Aorta (tissue), 5 donors: ENCODE measurements at regions not wholly inside any gene's neighbourhood (a gene's known extent, or its start where the extent isn't known, plus 50 kb on each side); places are given as distances from the start of the nearest gene placed in this dataset.

Experiments
- ATAC-seq: fragments of 200-7000 bp; cut with Tn5 transposase; one replicate; pipeline ENCODE4 v1.9.1; 2022; ENCODE audit warnings: moderate library complexity; ENCODE audit not compliant: low FRiP score
- DNase-seq, 2 donors: peaks; one replicate each; pipeline ENCODE4 v3.0.0-alpha.2; 2020
- H3K27ac ChIP-seq, 2 donors: one replicate each; pipeline ENCODE4 v1.5.1; 2013; ENCODE audit warnings: low read length in 2 of 2, mild to moderate bottlenecking in 2 of 2, moderate library complexity in 2 of 2, control low read depth in 1 of 2, inconsistent platforms in 1 of 2, low read depth in 1 of 2
- H3K27me3 ChIP-seq, 2 donors: one replicate each; pipeline ENCODE4 v1.6.1; 2013; ENCODE audit warnings: control low read depth in 1 of 2, low read length in 1 of 2, mild to moderate bottlenecking in 1 of 2, moderate library complexity in 1 of 2; ENCODE audit not compliant: insufficient read depth in 2 of 2, control insufficient read depth in 1 of 2
- H3K36me3 ChIP-seq, 2 donors: one replicate each; pipeline ENCODE4 v1.6.1; 2013; ENCODE audit warnings: control low read depth in 1 of 2, low read length in 1 of 2, mild to moderate bottlenecking in 1 of 2; ENCODE audit not compliant: insufficient read depth in 2 of 2, control insufficient read depth in 1 of 2
- H3K4me1 ChIP-seq, 2 donors: one replicate each; pipeline ENCODE4 v1.6.1; 2013; ENCODE audit warnings: low read length in 2 of 2, control low read depth in 1 of 2, mild to moderate bottlenecking in 1 of 2, moderate library complexity in 1 of 2; ENCODE audit not compliant: insufficient read depth in 2 of 2, control insufficient read depth in 1 of 2
- H3K4me3 ChIP-seq, 2 donors: one replicate each; pipeline ENCODE4 v1.5.1; 2013; ENCODE audit warnings: low read length in 2 of 2, control low read depth in 1 of 2, mild to moderate bottlenecking in 1 of 2
- H3K9me3 ChIP-seq: one replicate; pipeline ENCODE4 v1.6.1; 2013; ENCODE audit warnings: mild to moderate bottlenecking, low read length; ENCODE audit not compliant: control insufficient read depth
- WGBS, 2 donors: extraction: QIAGEN DNeasy Blood & Tissue Kit; methylation state at CpG; one replicate each; pipeline ENCODE4 v1.1.7; 2013; 5-methylcytosine and 5-hydroxymethylcytosine counted together
- intact Hi-C, 2 donors: fragments of 100-400 bp; cut with DNase I; formaldehyde crosslinking; loops; one replicate each; pipeline versions ENCODE4 v1.14.2 to v1.15.0; 2022
- donor health status: healthy with polysubstance abuse.
- donor health status: Bipolar disorder and iron deficiency.
- donor health status: DM: no; HTN: no; CAD: no.
- donor health status: DM: no; HTN: no; CAD: no.
- donor health status: DM: yes; HTN: yes; CAD: no.

DNA sequence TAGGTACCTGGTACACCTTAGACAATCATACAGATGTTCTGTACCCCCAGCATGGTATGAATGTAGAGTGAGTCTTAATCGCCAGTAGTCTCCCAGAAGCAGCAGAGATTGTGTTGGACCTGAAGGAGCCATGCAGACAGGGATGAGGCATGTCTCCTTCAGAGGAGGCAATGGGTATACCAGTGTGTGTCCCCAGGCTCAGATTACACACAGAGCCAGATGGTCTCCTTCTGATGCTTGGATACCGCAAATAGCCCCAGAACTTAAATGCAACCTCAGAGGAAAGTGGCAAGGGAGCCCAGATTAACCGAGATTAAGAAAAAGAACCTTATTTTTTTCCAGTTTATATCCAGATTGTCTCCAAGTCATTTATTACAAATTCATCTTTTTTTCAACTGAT is 96.8 kb upstream of the C21orf91 start:
- H3K27me3 ChIP-seq, result no peaks in the 10 kb centered on the region
- ATAC-seq (no peak), DNase-seq (no peak)
- WGBS, 2 donors, result 67 to 71% methylated on average over 3 of the region's 3 CpGs
- no peak overlapping the region for H3K4me3 ChIP-seq
- peaks cover 3% of the 10 kb centered on the region for H3K9me3 ChIP-seq
- no peak overlapping the region for H3K27ac ChIP-seq
- H3K36me3 ChIP-seq, result no peaks in the 10 kb centered on the region
- no peaks in the 10 kb centered on the region for H3K4me1 ChIP-seq
- intact Hi-C loops, result no loop called here

- no peak overlapping the region for H3K4me3 ChIP-seq
- WGBS, 2 donors, result 61 to 66% methylated on average over 3 of the region's 3 CpGs
- ATAC-seq, result no peak
- H3K27me3 ChIP-seq, result no peaks in the 10 kb centered on the region
- no peaks in the 10 kb centered on the region for H3K36me3 ChIP-seq
- DNase-seq, result no peak
- H3K4me1 ChIP-seq, result no peaks in the 10 kb centered on the region
- H3K9me3 ChIP-seq, result no peaks in the 10 kb centered on the region
- intact Hi-C loops, result no loop called here
- no peak overlapping the region for H3K27ac ChIP-seq
Measured at GRCh38 chr21:17911628-17912027, 92.5 kb upstream of the C21orf91 start.

- Histone ChIP-seq H3K4me3 (no peak overlapping the region), H3K27ac (no peak overlapping the region), H3K9me3 (no peaks in the 10 kb centered on the region), H3K27me3 (no peaks in the 10 kb centered on the region), H3K36me3 (no peaks in the 10 kb centered on the region), H3K4me1 (no peaks in the 10 kb centered on the region)
- no peak for DNase-seq
- 65 to 74% methylated on average over 10 of the region's 10 CpGs for WGBS, 2 donors
- no peak for ATAC-seq
- intact Hi-C loops, result loop anchor here (5.0 to 10.0 kb wide), 2 partner anchors 89 to 227 kb away; partner anchors contain the start of gene C21orf91 (in 1 of the 2)
Measured at GRCh38 chr21:17903929-17904639, 84.9 kb upstream of the C21orf91 start.

- H3K4me1 ChIP-seq, result no peaks in the 10 kb centered on the region
- H3K4me3 ChIP-seq, result no peak overlapping the region
- H3K27me3 ChIP-seq, result no peaks in the 10 kb centered on the region
- 59 to 71% methylated on average over 4 of the region's 4 CpGs for WGBS, 2 donors
- H3K9me3 ChIP-seq, result no peaks in the 10 kb centered on the region
- intact Hi-C loops, result loop anchor here (5.0 to 10.0 kb wide), 2 partner anchors 88 to 226 kb away; partner anchors contain the start of gene C21orf91 (in 1 of the 2)
- no peak overlapping the region for H3K27ac ChIP-seq
- DNase-seq, result no peak
- ATAC-seq, result no peak
- H3K36me3 ChIP-seq, result no peaks in the 10 kb centered on the region
Measured at GRCh38 chr21:17903029-17903806, 84.1 kb upstream of the C21orf91 start.

- DNase-seq, result no peak
- ATAC-seq, result no peak
- Histone ChIP-seq H3K4me1 (no peaks in the 10 kb centered on the region), H3K36me3 (no peaks in the 10 kb centered on the region), H3K27ac (no peak overlapping the region), H3K27me3 (no peaks in the 10 kb centered on the region), H3K4me3 (no peak overlapping the region), H3K9me3 (no peaks in the 10 kb centered on the region)
- intact Hi-C loops, result loop anchor here (5.0 to 10.0 kb wide), 2 partner anchors 87 to 224 kb away; partner anchors contain the start of gene C21orf91 (in 1 of the 2)
- WGBS, 2 donors, result 55 to 57% methylated on average over 10 of the region's 10 CpGs
Measured at GRCh38 chr21:17901458-17902079, 82.4 kb upstream of the C21orf91 start.

GRCh38 chr21:17900990-17901385 is 81.8 kb upstream of the C21orf91 start:
- no peak overlapping the region for H3K4me3 ChIP-seq
- no peaks in the 10 kb centered on the region for H3K27me3 ChIP-seq
- DNase-seq (no peak), ATAC-seq (no peak)
- intact Hi-C loops, result loop anchor here (5.0 to 10.0 kb wide), 2 partner anchors 86 to 224 kb away; partner anchors contain the start of gene C21orf91 (in 1 of the 2)
- no peaks in the 10 kb centered on the region for H3K36me3 ChIP-seq
- 43 to 47% methylated on average over 5 of the region's 5 CpGs for WGBS, 2 donors
- no peaks in the 10 kb centered on the region for H3K9me3 ChIP-seq
- H3K4me1 ChIP-seq, result no peaks in the 10 kb centered on the region
- no peak overlapping the region for H3K27ac ChIP-seq

DNA sequence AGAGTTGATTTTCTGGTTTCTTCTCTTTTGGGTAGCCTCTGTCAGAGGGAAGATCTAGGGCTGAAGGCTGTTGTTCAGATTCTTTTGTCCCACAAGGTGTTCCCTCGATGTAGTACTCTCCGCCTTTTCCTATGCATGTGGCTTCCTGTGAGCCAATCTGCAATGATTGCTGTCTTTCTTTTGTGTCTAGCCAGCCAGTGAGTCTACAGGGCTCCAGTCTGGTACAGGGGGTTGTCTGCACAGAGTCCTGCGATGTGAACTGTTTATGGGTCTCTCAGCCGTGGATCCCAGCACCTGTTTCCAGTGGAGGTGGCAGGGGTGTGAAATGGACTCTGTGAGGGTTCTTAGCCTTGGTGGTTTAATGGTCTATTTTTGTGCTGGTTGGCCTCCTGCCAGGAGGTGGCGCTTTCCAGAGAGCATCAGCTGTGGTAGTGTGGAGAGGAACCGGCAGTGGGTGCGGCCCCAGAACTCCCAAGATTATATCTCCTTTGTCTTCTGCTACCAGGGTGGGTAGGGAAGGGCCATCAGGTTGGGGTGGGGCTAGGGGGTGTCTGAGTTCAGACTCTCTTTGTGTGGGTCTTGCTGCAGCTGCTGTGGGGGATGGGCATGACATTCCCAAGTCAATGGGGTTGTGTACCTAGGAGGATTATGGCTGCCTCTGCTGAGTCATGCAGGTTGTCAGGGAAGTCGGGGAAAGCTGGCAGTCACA is 81.3 kb upstream of the C21orf91 start:
- intact Hi-C loops, result loop anchor here (5.0 to 10.0 kb wide), 2 partner anchors 86 to 223 kb away; partner anchors contain the start of gene C21orf91 (in 1 of the 2)
- Histone ChIP-seq H3K27ac (no peak overlapping the region), H3K4me1 (no peaks in the 10 kb centered on the region), H3K9me3 (no peaks in the 10 kb centered on the region), H3K4me3 (no peak overlapping the region), H3K27me3 (no peaks in the 10 kb centered on the region), H3K36me3 (no peaks in the 10 kb centered on the region)
- DNase-seq (no peak), ATAC-seq (no peak)
- 74 to 79% methylated on average over 8 of the region's 8 CpGs for WGBS, 2 donors

DNA sequence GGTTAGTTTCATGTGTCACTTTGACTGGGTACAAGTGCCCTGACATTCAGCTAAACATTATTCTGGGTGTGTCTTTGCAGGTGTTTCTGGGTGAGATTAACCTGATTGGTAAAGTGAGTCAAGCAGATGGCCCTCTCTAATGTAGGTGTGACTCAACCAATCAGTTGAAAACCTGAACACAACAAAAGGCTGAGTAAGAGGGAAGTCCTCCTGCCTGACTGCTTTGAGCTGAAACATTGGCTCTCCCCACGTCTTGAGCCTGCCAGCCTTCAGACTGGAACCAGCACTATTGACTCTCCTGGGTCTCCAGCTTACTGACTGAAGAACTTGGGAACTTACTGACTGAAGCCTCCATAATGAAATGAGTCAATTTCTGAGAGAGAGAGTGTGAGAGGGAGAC is 70.0 kb upstream of the C21orf91 start:
- no peaks in the 10 kb centered on the region for H3K36me3 ChIP-seq
- no peaks in the 10 kb centered on the region for H3K9me3 ChIP-seq
- H3K27ac ChIP-seq, result no peak overlapping the region
- 46 to 60% methylated on average over 1 of the region's 1 CpG for WGBS, 2 donors
- intact Hi-C loops, result no loop called here
- H3K4me1 ChIP-seq, result no peaks in the 10 kb centered on the region
- H3K4me3 ChIP-seq, result no peak overlapping the region
- no peaks in the 10 kb centered on the region for H3K27me3 ChIP-seq
- no peak for DNase-seq
- ATAC-seq, result no peak
